KOPT-K1 (cell line): ENCODE measurements at regions not wholly inside any gene's neighbourhood (a gene's known extent, or its start where the extent isn't known, plus 50 kb on each side); places are given as distances from the start of the nearest gene placed in this dataset.
A peak's percentile ranks its signal among the peaks of the same experiment; 100 is the strongest.

Experiments used
- H3K27ac ChIP-seq: fragments of 200-600 bp; sonication (generic); 2 replicates; pipeline ENCODE4 v1.5.1; 2016; ENCODE audit warnings: antibody characterized with exemption, mild to moderate bottlenecking, low read depth, low read length; ENCODE audit not compliant: poor library complexity, severe bottlenecking
- H3K36me3 ChIP-seq: fragments of 200-600 bp; sonication (generic); 2 replicates; pipeline ENCODE4 v1.5.1; 2017; ENCODE audit warnings: antibody characterized with exemption, mild to moderate bottlenecking, low read length, moderate library complexity; ENCODE audit not compliant: insufficient read depth
- H3K9me3 ChIP-seq: fragments of 200-600 bp; sonication (generic); 2 replicates; pipeline ENCODE4 v1.5.1; 2017; ENCODE audit warnings: antibody characterized with exemption, low read length, mild to moderate bottlenecking; ENCODE audit not compliant: insufficient read depth, poor library complexity, severe bottlenecking

GRCh38 chr9:99694393-99694792, 127.3 kb upstream of the NR4A3 start:
- Histone ChIP-seq H3K27ac (no peak overlapping the region), H3K9me3 (no peaks in the 10 kb centered on the region), H3K36me3 (no peaks in the 10 kb centered on the region)

- Histone ChIP-seq H3K36me3 (no peaks in the 10 kb centered on the region), H3K27ac (no peak overlapping the region), H3K9me3 (no peaks in the 10 kb centered on the region)
Measured at GRCh38 chr9:99699396-99699795, 122.3 kb upstream of the NR4A3 start.

GRCh38 chr9:99712214-99712613, 109.5 kb upstream of the NR4A3 start:
- H3K27ac ChIP-seq: no peak overlapping the region

GRCh38 chr9:99713838-99714306, 107.8 kb upstream of the NR4A3 start:
- no peak overlapping the region for H3K27ac ChIP-seq
- no peaks in the 10 kb centered on the region for H3K9me3 ChIP-seq
- no peaks in the 10 kb centered on the region for H3K36me3 ChIP-seq

More at GRCh38 chr9:99712214-99712613, 109.5 kb upstream of the NR4A3 start:
- no peaks in the 10 kb centered on the region for H3K9me3 ChIP-seq
- H3K36me3 ChIP-seq: no peaks in the 10 kb centered on the region

GRCh38 chr9:99718631-99719030, 103.1 kb upstream of the NR4A3 start:
- H3K27ac ChIP-seq: no peak overlapping the region
- H3K36me3 ChIP-seq: no peaks in the 10 kb centered on the region
- no peaks in the 10 kb centered on the region for H3K9me3 ChIP-seq

GRCh38 chr9:99720455-99721050, 101.1 kb upstream of the NR4A3 start:
- H3K27ac ChIP-seq: peak overlapping the region; percentile 57
- no peaks in the 10 kb centered on the region for H3K36me3 ChIP-seq
- H3K9me3 ChIP-seq: no peaks in the 10 kb centered on the region

- H3K36me3 ChIP-seq: no peaks in the 10 kb centered on the region
- no peak overlapping the region for H3K27ac ChIP-seq
- H3K9me3 ChIP-seq: no peaks in the 10 kb centered on the region
Measured at GRCh38 chr9:99721898-99722297, 99.8 kb upstream of the NR4A3 start.

- no peak overlapping the region for H3K27ac ChIP-seq
- no peaks in the 10 kb centered on the region for H3K36me3 ChIP-seq
- H3K9me3 ChIP-seq: no peaks in the 10 kb centered on the region
Measured at GRCh38 chr9:99722877-99723276, 98.8 kb upstream of the NR4A3 start.

GRCh38 chr9:99724640-99725039, 97.0 kb upstream of the NR4A3 start:
- H3K9me3 ChIP-seq: no peaks in the 10 kb centered on the region
- H3K27ac ChIP-seq: no peak overlapping the region
- H3K36me3 ChIP-seq: no peaks in the 10 kb centered on the region

- H3K9me3 ChIP-seq: no peaks in the 10 kb centered on the region
- H3K36me3 ChIP-seq: no peaks in the 10 kb centered on the region
- no peak overlapping the region for H3K27ac ChIP-seq
Measured at GRCh38 chr9:99725852-99726251, 95.8 kb upstream of the NR4A3 start.

GRCh38 chr9:99726758-99727157, 94.9 kb upstream of the NR4A3 start:
- Histone ChIP-seq H3K36me3 (no peaks in the 10 kb centered on the region), H3K9me3 (no peaks in the 10 kb centered on the region), H3K27ac (no peak overlapping the region)

- H3K27ac ChIP-seq: no peak overlapping the region
- H3K9me3 ChIP-seq: no peaks in the 10 kb centered on the region
Measured at GRCh38 chr9:99730062-99730461, 91.6 kb upstream of the NR4A3 start.

GRCh38 chr9:99731950-99732349, 89.7 kb upstream of the NR4A3 start:
- Histone ChIP-seq H3K9me3 (no peaks in the 10 kb centered on the region), H3K27ac (no peak overlapping the region), H3K36me3 (no peaks in the 10 kb centered on the region)

More at GRCh38 chr9:99730062-99730461, 91.6 kb upstream of the NR4A3 start:
- no peaks in the 10 kb centered on the region for H3K36me3 ChIP-seq

GRCh38 chr9:99732715-99733114, 89.0 kb upstream of the NR4A3 start:
- no peaks in the 10 kb centered on the region for H3K36me3 ChIP-seq
- no peaks in the 10 kb centered on the region for H3K9me3 ChIP-seq
- no peak overlapping the region for H3K27ac ChIP-seq

- H3K27ac ChIP-seq: no peak overlapping the region
- no peaks in the 10 kb centered on the region for H3K9me3 ChIP-seq
- H3K36me3 ChIP-seq: no peaks in the 10 kb centered on the region
Measured at GRCh38 chr9:99735041-99735440, 86.6 kb upstream of the NR4A3 start.

GRCh38 chr9:99736291-99736690, 85.4 kb upstream of the NR4A3 start:
- H3K27ac ChIP-seq: no peak overlapping the region
- H3K36me3 ChIP-seq: no peaks in the 10 kb centered on the region
- H3K9me3 ChIP-seq: no peaks in the 10 kb centered on the region
